H9 (cell line): ENCODE measurements at regions not wholly inside any gene's neighbourhood (a gene's known extent, or its start where the extent isn't known, plus 50 kb on each side); places are given as distances from the start of the nearest gene placed in this dataset.

Source experiments
- DNase-seq: peaks from one replicate; pipeline ENCODE4 v3.0.0-alpha.2; 2017
- H2AFZ ChIP-seq: one replicate; pipeline ENCODE4 v1.6.1; 2013; ENCODE audit warnings: mild to moderate bottlenecking, low read length, control low read depth, moderate library complexity
- H2AK5ac ChIP-seq: 2 replicates; pipeline ENCODE4 v1.6.1; 2013; ENCODE audit warnings: low read length, control low read depth, mixed read lengths; ENCODE audit not compliant: insufficient read length
- H2BK120ac ChIP-seq: one replicate; pipeline ENCODE4 v1.6.1; 2013; ENCODE audit warnings: low read depth, mild to moderate bottlenecking, low read length, control low read depth, inconsistent platforms; ENCODE audit not compliant: poor library complexity, severe bottlenecking
- H2BK12ac ChIP-seq: 2 replicates; pipeline ENCODE4 v1.6.1; 2013; ENCODE audit warnings: low read length, control low read depth, mixed read lengths, low read depth; ENCODE audit not compliant: insufficient read length
- H2BK15ac ChIP-seq: 2 replicates; pipeline ENCODE4 v1.6.1; 2013; ENCODE audit warnings: low read depth, low read length, control low read depth
- H2BK20ac ChIP-seq: one replicate; pipeline ENCODE4 v1.6.1; 2013; ENCODE audit warnings: low read depth, mild to moderate bottlenecking, low read length, control low read depth, inconsistent platforms; ENCODE audit not compliant: poor library complexity, severe bottlenecking
- H2BK5ac ChIP-seq: 2 replicates; pipeline ENCODE4 v1.6.1; 2013; ENCODE audit warnings: low read length, control low read depth, mixed read lengths; ENCODE audit not compliant: insufficient read length
- H3K14ac ChIP-seq: 2 replicates; pipeline ENCODE4 v1.6.1; 2013; ENCODE audit warnings: low read length, control low read depth; ENCODE audit not compliant: insufficient read depth
- H3K18ac ChIP-seq: 2 replicates; pipeline ENCODE4 v1.6.1; 2013; ENCODE audit warnings: low read depth, mild to moderate bottlenecking, mixed read lengths, low read length, control low read depth; ENCODE audit not compliant: insufficient read length
- H3K23ac ChIP-seq: 2 replicates; pipeline ENCODE4 v1.6.1; 2013; ENCODE audit warnings: low read length, control low read depth, mixed read lengths, low read depth; ENCODE audit not compliant: insufficient read length
- H3K23me2 ChIP-seq: 2 replicates; pipeline ENCODE4 v1.6.1; 2013; ENCODE audit warnings: low read depth, mild to moderate bottlenecking, mixed read lengths, low read length, control low read depth; ENCODE audit not compliant: insufficient read length, poor library complexity, severe bottlenecking
- H3K27ac ChIP-seq: 2 replicates; pipeline ENCODE4 v1.5.1; 2013; ENCODE audit warnings: low read length, control low read depth, mixed read lengths, low read depth; ENCODE audit not compliant: insufficient read length
- H3K27me3 ChIP-seq: 2 replicates; pipeline ENCODE4 v1.6.1; 2013; ENCODE audit warnings: low read length, control low read depth, inconsistent platforms; ENCODE audit not compliant: insufficient read depth
- H3K4ac ChIP-seq: 2 replicates; pipeline ENCODE4 v1.6.1; 2013; ENCODE audit warnings: low read depth, mild to moderate bottlenecking, control low read depth, inconsistent platforms, low read length, moderate library complexity
- H3K4me1 ChIP-seq: 2 replicates; pipeline ENCODE4 v1.6.1; 2013; ENCODE audit warnings: low read length, control low read depth, inconsistent platforms; ENCODE audit not compliant: insufficient read depth
- H3K4me2 ChIP-seq: 2 replicates; pipeline ENCODE4 v1.6.1; 2013; ENCODE audit warnings: low read length, control low read depth, mixed read lengths; ENCODE audit not compliant: insufficient read length, insufficient read depth
- H3K56ac ChIP-seq: 2 replicates; pipeline ENCODE4 v1.6.1; 2013; ENCODE audit warnings: low read depth, mild to moderate bottlenecking, mixed read lengths, low read length, control low read depth; ENCODE audit not compliant: insufficient read length
- H3K79me1 ChIP-seq: 2 replicates; pipeline ENCODE4 v1.6.1; 2013; ENCODE audit warnings: low read depth, mild to moderate bottlenecking, moderate library complexity, low read length, control low read depth, inconsistent platforms; ENCODE audit not compliant: insufficient read depth, poor library complexity, severe bottlenecking
- H3K79me2 ChIP-seq: 2 replicates; pipeline ENCODE4 v1.6.1; 2013; ENCODE audit warnings: low read length, control low read depth, inconsistent platforms; ENCODE audit not compliant: insufficient read depth
- H3K9ac ChIP-seq: 2 replicates; pipeline ENCODE4 v1.6.1; 2013; ENCODE audit warnings: low read length, control low read depth, mixed read lengths; ENCODE audit not compliant: insufficient read length; ENCODE audit errors: extremely low read depth
- H3K9me3 ChIP-seq: one replicate; pipeline ENCODE4 v1.6.1; 2013; ENCODE audit warnings: low read depth, low read length, inconsistent platforms; ENCODE audit not compliant: control insufficient read depth
- H3T11ph ChIP-seq: one replicate; pipeline ENCODE4 v1.6.1; 2013; ENCODE audit warnings: mild to moderate bottlenecking, low read length, control low read depth, inconsistent platforms
- H4K20me1 ChIP-seq: one replicate; pipeline ENCODE4 v1.6.1; 2013; ENCODE audit not compliant: control insufficient read depth, insufficient read length, insufficient read depth
- H4K5ac ChIP-seq: 2 replicates; pipeline ENCODE4 v1.6.1; 2013; ENCODE audit warnings: low read depth, mild to moderate bottlenecking, mixed read lengths, low read length, control low read depth; ENCODE audit not compliant: insufficient read length
- H4K8ac ChIP-seq: replicated peaks from 2 replicates; pipeline ENCODE4 v1.6.1; 2013; ENCODE audit warnings: low read length, control low read depth, mixed read lengths, low read depth; ENCODE audit not compliant: insufficient read length
- H4K91ac ChIP-seq: 2 replicates; pipeline ENCODE4 v1.6.1; 2013; ENCODE audit warnings: low read depth, mild to moderate bottlenecking, moderate library complexity, mixed read lengths, low read length, control low read depth; ENCODE audit not compliant: insufficient read length
- H3K27ac Mint-ChIP-seq, 3 experiments: 2 replicates in 2 of 3; 3 replicates in 1 of 3; pipeline ENCODE4 v1.8.0; 2020 to 2021; ENCODE audit warnings: mixed read lengths in 3 of 3, mild to moderate bottlenecking in 1 of 3, moderate library complexity in 1 of 3
- H3K27me3 Mint-ChIP-seq: 2 replicates; pipeline ENCODE4 v1.8.0; 2021; ENCODE audit warnings: low read depth, mild to moderate bottlenecking, moderate library complexity, mixed read lengths
- H3K36me3 Mint-ChIP-seq, 3 experiments: 2 replicates in 2 of 3; 3 replicates in 1 of 3; pipeline ENCODE4 v1.8.0; 2020 to 2021; ENCODE audit warnings: low read depth in 3 of 3, mixed read lengths in 3 of 3; ENCODE audit not compliant: insufficient read depth in 1 of 3
- H3K4me1 Mint-ChIP-seq, 2 experiments: 2 replicates each; pipeline ENCODE4 v1.8.0; 2020; ENCODE audit warnings: mixed read lengths in 2 of 2
- H3K4me3 Mint-ChIP-seq, 2 experiments: 2 replicates in 1 of 2; 3 replicates in 1 of 2; pipeline ENCODE4 v1.8.0; 2020 to 2021; ENCODE audit warnings: mild to moderate bottlenecking in 2 of 2, mixed read lengths in 2 of 2, moderate library complexity in 1 of 2
- H3K9me3 Mint-ChIP-seq, 2 experiments: 2 replicates in 1 of 2; 3 replicates in 1 of 2; pipeline ENCODE4 v1.8.0; 2020; ENCODE audit warnings: mild to moderate bottlenecking in 2 of 2, mixed read lengths in 2 of 2, moderate library complexity in 1 of 2
- CTCF ChIP-seq: fragments of 200-600 bp; sonication (generic); conservative IDR thresholded peaks from 3 replicates; pipeline ENCODE4 v1.8.0; 2021; ENCODE audit warnings: antibody characterized with exemption, mild to moderate bottlenecking

DNA sequence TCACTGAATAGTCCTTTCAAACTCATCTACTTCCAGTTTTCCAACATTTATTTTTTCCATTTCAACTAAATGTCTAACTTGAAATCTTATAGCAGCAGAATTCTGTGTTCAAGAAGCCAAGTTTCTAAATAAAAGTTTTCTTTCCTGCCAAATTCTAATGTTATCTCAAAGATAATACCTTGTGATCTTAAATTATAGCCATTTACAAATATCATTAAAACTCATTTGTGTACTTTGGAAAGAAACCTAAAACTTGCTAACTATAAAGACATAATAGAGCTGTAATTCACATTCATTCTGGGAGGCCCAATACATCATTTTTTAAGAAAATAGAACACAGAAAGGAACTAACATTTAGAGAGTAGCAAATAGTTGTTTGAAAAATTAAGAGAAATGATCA, 83.9 kb downstream of the MAD2L1 start:
- H3K4me3 Mint-ChIP-seq = no peak overlapping the region
- no peak overlapping the region for H3K23ac ChIP-seq
- TF ChIP-seq CTCF = no peak
- H3T11ph ChIP-seq = no peak overlapping the region
- no peak overlapping the region for H3K27ac Mint-ChIP-seq
- H2BK120ac ChIP-seq = no peak overlapping the region
- H3K56ac ChIP-seq = no peak overlapping the region
- no peaks in the 10 kb centered on the region for H4K20me1 ChIP-seq
- H2BK20ac ChIP-seq = no peak overlapping the region
- peaks cover 7% of the 10 kb centered on the region; the same call in 1 of the 2 replicates for H3K4me1 ChIP-seq
- H4K8ac ChIP-seq = no peak overlapping the region
- H2BK15ac ChIP-seq = no peak overlapping the region
- H3K79me2 ChIP-seq = no peaks in the 10 kb centered on the region
- no peak overlapping the region for H3K27ac ChIP-seq
- H3K4me2 ChIP-seq = no peak overlapping the region
- H3K27me3 Mint-ChIP-seq = no peaks in the 10 kb centered on the region
- H3K9ac ChIP-seq = no peak overlapping the region
- no peak for DNase-seq
- no peak overlapping the region for H4K91ac ChIP-seq
- no peak overlapping the region for H2BK12ac ChIP-seq
- no peak overlapping the region for H4K5ac ChIP-seq
- H3K4me1 Mint-ChIP-seq = no peaks in the 10 kb centered on the region; a peak in 2 of 4 replicates
- H2AK5ac ChIP-seq = no peak overlapping the region
- H3K27me3 ChIP-seq = no peaks in the 10 kb centered on the region
- peaks cover under 1 to 4% of the 10 kb centered on the region in 2 experiments; a peak in 3 of 5 replicates for H3K9me3 Mint-ChIP-seq
- no peaks in the 10 kb centered on the region for H3K79me1 ChIP-seq
- no peak overlapping the region for H3K14ac ChIP-seq
- no peak overlapping the region for H3K4ac ChIP-seq
- H3K18ac ChIP-seq = no peak overlapping the region
- no peaks in the 10 kb centered on the region for H3K23me2 ChIP-seq
- peaks cover 0 to 3% (median under 1%) of the 10 kb centered on the region in 3 experiments; a peak in 3 of 7 replicates for H3K36me3 Mint-ChIP-seq
- H3K9me3 ChIP-seq = peaks cover under 1% of the 10 kb centered on the region
- H2AFZ ChIP-seq = no peak overlapping the region
- H2BK5ac ChIP-seq = no peak overlapping the region
